Endothelial cell of umbilical vein (primary cell): ENCODE measurements at regions not wholly inside any gene's neighbourhood (a gene's known extent, or its start where the extent isn't known, plus 50 kb on each side); places are given as distances from the start of the nearest gene placed in this dataset.

Experiments
- CTCF ChIP-seq, 2 donors: IDR thresholded peaks; 1 replicate in 1 of 2; 2 replicates in 1 of 2; pipeline ENCODE4 v1.5.1; 2011; ENCODE audit warnings: low read length in 2 of 2, mild to moderate bottlenecking in 2 of 2, moderate library complexity in 2 of 2, control low read depth in 1 of 2, inconsistent platforms in 1 of 2, low read depth in 1 of 2; ENCODE audit not compliant: insufficient read depth in 1 of 2; ENCODE audit errors: extremely low read depth in 1 of 2
- EZH2 ChIP-seq: IDR thresholded peaks from 2 replicates; pipeline ENCODE4 v1.6.1; 2012; ENCODE audit warnings: borderline replicate concordance, low read depth, mild to moderate bottlenecking, moderate library complexity, low read length, inconsistent platforms; ENCODE audit not compliant: severe bottlenecking
- MYC ChIP-seq: IDR thresholded peaks from one replicate; pipeline ENCODE4 v1.6.1; 2011; ENCODE audit warnings: mild to moderate bottlenecking, low read depth, low read length

GRCh38 chr1:175797576-175797975 lies 54.2 kb upstream of the TNR start:
- no peak for TF ChIP-seq CTCF (IDR thresholded peaks at IDR 0.05; ENCODE audit: extremely low read depth in 1 of 2, insufficient read depth in 1 of 2, low read depth in 1 of 2, low read length in 2 of 2)
- no peak for TF ChIP-seq EZH2
- no peak for TF ChIP-seq MYC
